Spleen (tissue), 11 donors: ENCODE measurements at regions not wholly inside any gene's neighbourhood (a gene's known extent, or its start where the extent isn't known, plus 50 kb on each side); places are given as distances from the start of the nearest gene placed in this dataset.
"Not testable (repeated sequence)": the region's sequence is repeated elsewhere in the genome, so short reads cannot be mapped to it uniquely, and the experiment has no call there.

Experiments used
- DNase-seq: peaks from one replicate; pipeline ENCODE4 v3.0.0-alpha.2; 2020
- H3K27ac ChIP-seq, 8 donors: fragments of 200-600 bp; sonication (generic) in 7 of 8; 1 replicate in 4 of 8; 2 replicates in 4 of 8; pipeline versions ENCODE4 v1.5.0 to v1.8.0; 2016 to 2021; ENCODE audit warnings: inconsistent platforms in 4 of 8, mild to moderate bottlenecking in 4 of 8, moderate library complexity in 1 of 8
- H3K27me3 ChIP-seq, 7 donors: fragments of 200-600 bp; sonication (generic) in 6 of 7; replicated peaks in 1 of 7; 1 replicate in 4 of 7; 2 replicates in 3 of 7; pipeline versions ENCODE4 v1.5.0 to v1.8.0; 2016 to 2021; ENCODE audit warnings: inconsistent platforms in 3 of 7, mild to moderate bottlenecking in 1 of 7
- H3K36me3 ChIP-seq, 6 donors: fragments of 200-600 bp; sonication (generic) in 5 of 6; 1 replicate in 4 of 6; 2 replicates in 2 of 6; pipeline versions ENCODE4 v1.5.0 to v1.8.0; 2016 to 2021; ENCODE audit warnings: inconsistent platforms in 2 of 6
- H3K4me1 ChIP-seq, 6 donors: fragments of 200-600 bp; sonication (generic) in 5 of 6; 1 replicate in 3 of 6; 2 replicates in 3 of 6; pipeline versions ENCODE4 v1.5.0 to v1.8.0; 2016 to 2021; ENCODE audit warnings: inconsistent platforms in 3 of 6
- H3K4me3 ChIP-seq, 8 donors: fragments of 200-600 bp; sonication (generic) in 7 of 8; 1 replicate in 4 of 8; 2 replicates in 4 of 8; pipeline versions ENCODE4 v1.5.0 to v1.8.0; 2016 to 2021; ENCODE audit warnings: inconsistent platforms in 4 of 8, mild to moderate bottlenecking in 4 of 8, moderate library complexity in 2 of 8
- H3K9me3 ChIP-seq, 8 donors: fragments of 200-600 bp; sonication (generic) in 7 of 8; 1 replicate in 4 of 8; 2 replicates in 4 of 8; pipeline versions ENCODE4 v1.5.0 to v1.8.0; 2016 to 2021; ENCODE audit warnings: inconsistent platforms in 4 of 8
- POLR2A ChIP-seq, 3 donors: fragments of 450-650 bp; IDR thresholded peaks; one replicate each; pipeline ENCODE4 v1.5.1; 2017; ENCODE audit warnings: antibody characterized with exemption in 3 of 3, mild to moderate bottlenecking in 1 of 3
- POLR2AphosphoS5 ChIP-seq, 3 donors: sonication (generic); formaldehyde crosslinking; IDR thresholded peaks; one replicate each; pipeline ENCODE4 v1.5.1; 2017; ENCODE audit warnings: antibody characterized with exemption in 3 of 3
- WGBS, 5 donors: extraction: QIAGEN DNeasy Blood & Tissue Kit in 3 of 5; methylation state at CpG; one replicate each; pipeline versions ENCODE4 v1.1.5 to v1.1.7; 2013 to 2018; 5-methylcytosine and 5-hydroxymethylcytosine counted together
- intact Hi-C: fragments of 100-400 bp; cut with DNase I; formaldehyde crosslinking; loops from one replicate; pipeline ENCODE4 v1.15.0; 2023; ENCODE audit warnings: low total_unique reads
- TF ChIP-seq, protein P1 (sequence below), 11 experiments: fragments of 200-600 bp in 7 of 11; fragments of 450-650 bp in 4 of 11; sonication (generic) in 4 of 11; IDR thresholded peaks in 8 of 11; conservative IDR thresholded peaks in 3 of 11; 1 replicate in 7 of 11; 2 replicates in 4 of 11; pipeline versions ENCODE4 v1.4.0 to v1.8.0; 2016 to 2021; ENCODE audit warnings: antibody characterized with exemption in 11 of 11, inconsistent platforms in 4 of 11, mild to moderate bottlenecking in 1 of 11
- donor health status: healthy with polysubstance abuse.
- donor health status: DM: no; HTN: no; CAD: no; lungs with moderate emphysema.
- donor health status: DM: no; HTN: no; CAD: no.
- donor health status: Bipolar disorder and iron deficiency.
- donor health status: healthy.
- donor health status: DM: no; HTN: no; CAD: no.
- donor health status: DM: yes; HTN: yes; CAD: no.

DNA sequence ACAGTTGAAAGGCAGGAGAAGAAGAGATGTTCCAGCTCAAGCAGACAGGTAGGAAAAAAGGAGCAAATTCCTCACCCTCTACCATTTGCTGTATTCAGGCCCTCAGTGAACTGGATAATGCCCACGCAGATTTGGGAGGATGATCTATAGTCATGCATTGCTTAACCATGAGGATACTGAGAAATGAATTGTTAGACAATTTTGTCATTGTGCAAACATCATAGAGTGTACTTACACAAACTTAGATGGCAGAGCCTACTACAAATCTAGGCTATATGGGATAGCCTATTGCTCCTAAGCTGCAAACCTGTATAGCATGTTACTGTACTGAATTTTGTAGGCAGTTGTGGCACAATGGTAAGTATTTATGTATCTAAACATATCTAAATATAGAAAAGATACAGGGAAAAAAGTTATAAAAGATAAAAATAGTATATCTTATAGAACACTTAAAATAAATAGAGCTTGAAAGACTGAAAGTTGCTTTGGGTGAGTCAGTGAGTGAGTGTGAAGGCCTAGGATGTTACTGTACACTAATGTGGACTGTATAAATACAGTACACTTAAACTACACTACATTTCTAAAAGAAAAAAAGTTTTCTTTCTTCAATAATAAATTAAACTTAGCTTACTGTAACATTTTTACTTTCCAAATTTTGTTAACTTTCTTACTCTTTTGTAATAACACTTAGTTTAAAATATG is 672.3 kb downstream of the UTRN start:
- WGBS, 5 donors = 93 to 100% (median 96%) methylated on average over 1 of the region's 1 CpG
- intact Hi-C loops = no loop called here

DNA sequence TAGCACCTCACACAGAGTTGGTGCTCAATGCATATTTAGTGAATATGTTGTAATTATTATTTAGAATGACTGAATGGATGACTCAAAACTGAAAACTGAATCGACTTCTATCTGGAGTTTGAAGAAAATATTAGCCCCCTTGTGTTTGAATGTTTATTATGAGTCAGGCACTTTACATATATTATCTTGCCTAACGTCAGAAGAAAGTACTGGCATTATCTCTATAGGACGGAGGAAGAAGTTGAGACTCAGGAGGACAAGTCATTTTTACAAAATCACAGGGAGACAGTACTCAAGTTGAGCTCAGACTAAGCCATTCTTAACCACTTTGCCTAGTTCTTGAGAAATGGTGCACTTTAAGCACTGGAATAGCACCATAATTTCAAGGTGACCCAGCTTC is 684.0 kb downstream of the UTRN start:
- H3K9me3 ChIP-seq = peaks cover 0 to 5% (median 0%) of the 10 kb centered on the region in 8 donors
- H3K36me3 ChIP-seq = no peaks in the 10 kb centered on the region
- 73 to 83% (median 74%) methylated on average over 3 of the region's 3 CpGs for WGBS, 5 donors
- no peak for DNase-seq
- TF ChIP-seq POLR2AphosphoS5 (IDR thresholded peaks at IDR 0.05) (no peak), POLR2A (IDR thresholded peaks at IDR 0.05) (no peak)
- TF ChIP-seq, protein P1, sequence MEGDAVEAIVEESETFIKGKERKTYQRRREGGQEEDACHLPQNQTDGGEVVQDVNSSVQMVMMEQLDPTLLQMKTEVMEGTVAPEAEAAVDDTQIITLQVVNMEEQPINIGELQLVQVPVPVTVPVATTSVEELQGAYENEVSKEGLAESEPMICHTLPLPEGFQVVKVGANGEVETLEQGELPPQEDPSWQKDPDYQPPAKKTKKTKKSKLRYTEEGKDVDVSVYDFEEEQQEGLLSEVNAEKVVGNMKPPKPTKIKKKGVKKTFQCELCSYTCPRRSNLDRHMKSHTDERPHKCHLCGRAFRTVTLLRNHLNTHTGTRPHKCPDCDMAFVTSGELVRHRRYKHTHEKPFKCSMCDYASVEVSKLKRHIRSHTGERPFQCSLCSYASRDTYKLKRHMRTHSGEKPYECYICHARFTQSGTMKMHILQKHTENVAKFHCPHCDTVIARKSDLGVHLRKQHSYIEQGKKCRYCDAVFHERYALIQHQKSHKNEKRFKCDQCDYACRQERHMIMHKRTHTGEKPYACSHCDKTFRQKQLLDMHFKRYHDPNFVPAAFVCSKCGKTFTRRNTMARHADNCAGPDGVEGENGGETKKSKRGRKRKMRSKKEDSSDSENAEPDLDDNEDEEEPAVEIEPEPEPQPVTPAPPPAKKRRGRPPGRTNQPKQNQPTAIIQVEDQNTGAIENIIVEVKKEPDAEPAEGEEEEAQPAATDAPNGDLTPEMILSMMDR (IDR thresholded peaks at IDR 0.05 in 8 of 11, conservative IDR thresholded peaks at IDR 0.05 in 3 of 11) = no peak
- no peak overlapping the region for H3K27ac ChIP-seq
- no peaks in the 10 kb centered on the region for H3K4me1 ChIP-seq
- intact Hi-C loops = no loop called here
- H3K27me3 ChIP-seq = no peaks in the 10 kb centered on the region
- H3K4me3 ChIP-seq = no peak overlapping the region

More for the DNA sequence above, 672.3 kb downstream of the UTRN start:
- H3K27me3 ChIP-seq = no peaks in the 10 kb centered on the region
- no peaks in the 10 kb centered on the region for H3K36me3 ChIP-seq
- TF ChIP-seq, protein P1 (IDR thresholded peaks at IDR 0.05 in 8 of 11, conservative IDR thresholded peaks at IDR 0.05 in 3 of 11) = no peak
- TF ChIP-seq POLR2AphosphoS5 (IDR thresholded peaks at IDR 0.05) = no peak
- no peak for TF ChIP-seq POLR2A (IDR thresholded peaks at IDR 0.05)
- H3K9me3 ChIP-seq = no peaks in the 10 kb centered on the region
- no peaks in the 10 kb centered on the region for H3K4me1 ChIP-seq
- H3K4me3 ChIP-seq = no peak overlapping the region
- DNase-seq = no peak
- no peak overlapping the region for H3K27ac ChIP-seq

DNA sequence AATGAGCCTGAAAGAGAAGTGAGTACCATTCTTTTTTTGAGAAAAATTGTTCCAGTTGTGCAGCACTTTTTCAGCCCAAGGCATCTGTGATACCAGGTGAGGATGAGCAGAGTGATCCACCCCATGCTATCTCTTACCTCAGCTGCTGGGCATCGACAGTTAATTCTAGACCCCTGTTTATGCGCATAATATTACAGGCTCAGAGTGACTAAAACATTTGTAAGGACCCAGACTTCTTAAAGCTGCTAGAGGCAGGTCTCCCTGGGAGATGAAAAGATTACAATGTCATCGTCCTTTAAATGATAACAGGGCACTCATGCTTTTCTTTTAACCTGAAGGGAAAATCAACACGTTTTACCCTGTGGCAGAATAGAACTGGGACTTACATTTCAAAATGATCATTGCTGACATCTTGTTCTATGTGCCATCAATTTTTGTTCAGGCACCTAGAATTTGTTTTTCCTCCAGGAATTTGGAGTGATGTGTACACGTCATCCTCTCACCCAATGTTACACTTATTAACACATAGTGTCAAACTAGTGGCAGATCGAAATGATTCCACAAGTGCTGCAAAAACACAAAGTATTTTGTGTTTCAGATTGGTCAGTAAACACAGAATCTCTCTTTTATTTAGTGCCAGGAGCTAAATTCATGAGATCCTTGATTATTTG is 684.6 kb downstream of the UTRN start:
- H3K27me3 ChIP-seq = no peaks in the 10 kb centered on the region
- H3K27ac ChIP-seq = no peak overlapping the region
- no peak overlapping the region for H3K4me3 ChIP-seq
- TF ChIP-seq POLR2A (IDR thresholded peaks at IDR 0.05) (no peak), POLR2AphosphoS5 (IDR thresholded peaks at IDR 0.05) (no peak)
- TF ChIP-seq, protein P1 (IDR thresholded peaks at IDR 0.05 in 8 of 11, conservative IDR thresholded peaks at IDR 0.05 in 3 of 11) = no peak
- H3K9me3 ChIP-seq = peaks cover 0 to 5% (median 0%) of the 10 kb centered on the region in 8 donors
- intact Hi-C loops = no loop called here
- H3K4me1 ChIP-seq = no peaks in the 10 kb centered on the region
- 79 to 85% (median 83%) methylated on average over 6 of the region's 6 CpGs for WGBS, 5 donors
- no peaks in the 10 kb centered on the region for H3K36me3 ChIP-seq
- DNase-seq = no peak

DNA sequence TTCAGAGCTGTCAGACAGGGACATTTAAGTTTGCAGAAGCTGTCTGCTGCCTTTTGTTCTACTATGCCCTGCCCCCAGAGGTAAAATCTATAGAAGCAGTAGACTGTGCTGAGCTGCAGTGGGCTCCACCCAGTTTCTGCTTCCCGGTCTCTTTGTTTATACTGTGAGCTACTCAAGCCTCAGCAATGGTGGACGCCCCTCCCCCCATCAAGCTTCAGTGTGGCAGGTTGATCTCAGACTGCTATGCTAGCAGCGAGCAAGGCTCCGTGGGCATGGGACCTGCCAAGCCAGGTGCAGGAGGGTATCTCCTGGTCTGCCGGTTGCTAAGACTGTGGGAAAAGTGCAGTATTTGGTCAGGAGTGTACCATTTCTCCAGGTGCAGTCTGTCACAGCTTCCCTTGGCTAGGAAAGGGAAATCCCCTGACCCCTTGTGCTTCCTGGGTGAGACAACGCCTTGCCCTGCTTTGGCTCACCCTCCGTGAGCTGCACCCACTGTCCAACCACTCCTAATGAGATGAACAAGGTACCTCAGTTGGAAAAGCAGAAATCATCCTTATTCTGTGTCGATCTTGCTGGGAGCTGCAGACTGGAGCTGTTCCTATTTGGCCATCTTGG is 692.2 kb downstream of the UTRN start:
- WGBS, 5 donors = 59 to 74% (median 65%) methylated on average over 8 of the region's 8 CpGs
- H3K27me3 ChIP-seq, H3K4me1 ChIP-seq, H3K36me3 ChIP-seq, H3K27ac ChIP-seq, intact Hi-C loops, DNase-seq, H3K4me3 ChIP-seq: not testable (repeated sequence)
- H3K9me3 ChIP-seq = peaks cover 0 to 12% (median 2%) of the 10 kb centered on the region in 8 donors
